Activated naive CD8-positive, alpha-beta T cell (primary cell): ENCODE measurements at regions not wholly inside any gene's neighbourhood (a gene's known extent, or its start where the extent isn't known, plus 50 kb on each side); places are given as distances from the start of the nearest gene placed in this dataset.

Source experiments
- H3K27ac Mint-ChIP-seq: one replicate; pipeline ENCODE4 v1.8.0; 2021; ENCODE audit warnings: mixed read lengths
- H3K27me3 Mint-ChIP-seq: one replicate; pipeline ENCODE4 v1.8.0; 2021; ENCODE audit warnings: mixed read lengths
- H3K36me3 Mint-ChIP-seq: one replicate; pipeline ENCODE4 v1.8.0; 2021; ENCODE audit warnings: mixed read lengths
- H3K4me1 Mint-ChIP-seq: one replicate; pipeline ENCODE4 v1.8.0; 2021; ENCODE audit warnings: low read depth, mixed read lengths
- H3K4me3 Mint-ChIP-seq: one replicate; pipeline ENCODE4 v1.8.0; 2021; ENCODE audit warnings: mild to moderate bottlenecking, mixed read lengths
- H3K9me3 Mint-ChIP-seq: one replicate; pipeline ENCODE4 v1.8.0; 2021; ENCODE audit warnings: low read depth, mixed read lengths

GRCh38 chr15:36347272-36347858 is 232.1 kb upstream of the CDIN1 start:
- no peaks in the 10 kb centered on the region for H3K9me3 Mint-ChIP-seq

GRCh38 chr15:36356466-36356865 is 223.0 kb upstream of the CDIN1 start:
- no peak overlapping the region for H3K27ac Mint-ChIP-seq
- H3K36me3 Mint-ChIP-seq, result no peaks in the 10 kb centered on the region
- H3K4me3 Mint-ChIP-seq, result no peak overlapping the region
- H3K27me3 Mint-ChIP-seq, result peaks cover 4% of the 10 kb centered on the region
- no peaks in the 10 kb centered on the region for H3K4me1 Mint-ChIP-seq
- no peaks in the 10 kb centered on the region for H3K9me3 Mint-ChIP-seq

More at GRCh38 chr15:36347272-36347858, 232.1 kb upstream of the CDIN1 start:
- Mint-ChIP-seq H3K36me3 (no peaks in the 10 kb centered on the region), H3K27ac (no peak overlapping the region), H3K27me3 (no peaks in the 10 kb centered on the region), H3K4me3 (no peak overlapping the region), H3K4me1 (no peaks in the 10 kb centered on the region)

GRCh38 chr15:36356978-36357601 is 222.3 kb upstream of the CDIN1 start:
- Mint-ChIP-seq H3K27ac (no peak overlapping the region), H3K27me3 (peaks cover 4% of the 10 kb centered on the region), H3K4me1 (no peaks in the 10 kb centered on the region), H3K36me3 (no peaks in the 10 kb centered on the region), H3K4me3 (no peak overlapping the region), H3K9me3 (no peaks in the 10 kb centered on the region)

- H3K27me3 Mint-ChIP-seq, result no peaks in the 10 kb centered on the region
- H3K4me3 Mint-ChIP-seq, result no peak overlapping the region
- H3K4me1 Mint-ChIP-seq, result no peaks in the 10 kb centered on the region
- no peaks in the 10 kb centered on the region for H3K9me3 Mint-ChIP-seq
- no peak overlapping the region for H3K27ac Mint-ChIP-seq
- H3K36me3 Mint-ChIP-seq, result no peaks in the 10 kb centered on the region
These were observed 221.3 kb upstream of the CDIN1 start for GRCh38 chr15:36358094-36358493.

- H3K36me3 Mint-ChIP-seq, result no peaks in the 10 kb centered on the region
- no peak overlapping the region for H3K27ac Mint-ChIP-seq
- no peaks in the 10 kb centered on the region for H3K27me3 Mint-ChIP-seq
- no peaks in the 10 kb centered on the region for H3K4me1 Mint-ChIP-seq
- no peaks in the 10 kb centered on the region for H3K9me3 Mint-ChIP-seq
- H3K4me3 Mint-ChIP-seq, result no peak overlapping the region
These were observed 220.9 kb upstream of the CDIN1 start for GRCh38 chr15:36358523-36358922.

GRCh38 chr15:36359286-36359685 is 220.1 kb upstream of the CDIN1 start:
- no peaks in the 10 kb centered on the region for H3K9me3 Mint-ChIP-seq
- no peak overlapping the region for H3K4me3 Mint-ChIP-seq
- H3K27ac Mint-ChIP-seq, result no peak overlapping the region
- H3K36me3 Mint-ChIP-seq, result no peaks in the 10 kb centered on the region
- no peaks in the 10 kb centered on the region for H3K27me3 Mint-ChIP-seq
- H3K4me1 Mint-ChIP-seq, result no peaks in the 10 kb centered on the region

GRCh38 chr15:36361351-36361870 is 218.0 kb upstream of the CDIN1 start:
- H3K4me1 Mint-ChIP-seq, result no peaks in the 10 kb centered on the region
- no peaks in the 10 kb centered on the region for H3K27me3 Mint-ChIP-seq
- no peaks in the 10 kb centered on the region for H3K9me3 Mint-ChIP-seq
- H3K36me3 Mint-ChIP-seq, result no peaks in the 10 kb centered on the region
- no peak overlapping the region for H3K4me3 Mint-ChIP-seq
- no peak overlapping the region for H3K27ac Mint-ChIP-seq

GRCh38 chr15:36362509-36362915 is 216.9 kb upstream of the CDIN1 start:
- Mint-ChIP-seq H3K27me3 (no peaks in the 10 kb centered on the region), H3K4me3 (no peak overlapping the region), H3K36me3 (no peaks in the 10 kb centered on the region)

GRCh38 chr15:36363335-36363734 is 216.1 kb upstream of the CDIN1 start:
- no peaks in the 10 kb centered on the region for H3K36me3 Mint-ChIP-seq
- no peaks in the 10 kb centered on the region for H3K9me3 Mint-ChIP-seq
- H3K27me3 Mint-ChIP-seq, result no peaks in the 10 kb centered on the region
- no peaks in the 10 kb centered on the region for H3K4me1 Mint-ChIP-seq
- no peak overlapping the region for H3K4me3 Mint-ChIP-seq
- H3K27ac Mint-ChIP-seq, result no peak overlapping the region

More at GRCh38 chr15:36362509-36362915, 216.9 kb upstream of the CDIN1 start:
- no peaks in the 10 kb centered on the region for H3K9me3 Mint-ChIP-seq
- H3K4me1 Mint-ChIP-seq, result no peaks in the 10 kb centered on the region
- H3K27ac Mint-ChIP-seq, result no peak overlapping the region

GRCh38 chr15:36364377-36364776 is 215.0 kb upstream of the CDIN1 start:
- Mint-ChIP-seq H3K4me1 (no peaks in the 10 kb centered on the region), H3K4me3 (no peak overlapping the region), H3K9me3 (no peaks in the 10 kb centered on the region), H3K27ac (no peak overlapping the region), H3K27me3 (peaks cover 1% of the 10 kb centered on the region), H3K36me3 (no peaks in the 10 kb centered on the region)

GRCh38 chr15:36365963-36366362 is 213.5 kb upstream of the CDIN1 start:
- Mint-ChIP-seq H3K4me3 (no peak overlapping the region), H3K9me3 (no peaks in the 10 kb centered on the region), H3K4me1 (no peaks in the 10 kb centered on the region), H3K27ac (no peak overlapping the region), H3K36me3 (no peaks in the 10 kb centered on the region), H3K27me3 (peaks cover 1% of the 10 kb centered on the region)

- Mint-ChIP-seq H3K4me1 (no peaks in the 10 kb centered on the region), H3K27ac (no peak overlapping the region), H3K9me3 (no peaks in the 10 kb centered on the region), H3K36me3 (no peaks in the 10 kb centered on the region), H3K27me3 (peaks cover 1% of the 10 kb centered on the region), H3K4me3 (no peak overlapping the region)
These were observed 209.2 kb upstream of the CDIN1 start for GRCh38 chr15:36370051-36370730.

- Mint-ChIP-seq H3K4me1 (no peaks in the 10 kb centered on the region), H3K27ac (no peak overlapping the region), H3K4me3 (no peak overlapping the region), H3K36me3 (no peaks in the 10 kb centered on the region), H3K9me3 (no peaks in the 10 kb centered on the region), H3K27me3 (peaks cover 1% of the 10 kb centered on the region)
These were observed 208.7 kb upstream of the CDIN1 start for GRCh38 chr15:36370731-36371112.

- Mint-ChIP-seq H3K4me3 (no peak overlapping the region), H3K27ac (no peak overlapping the region), H3K4me1 (no peaks in the 10 kb centered on the region), H3K27me3 (peaks cover 1% of the 10 kb centered on the region), H3K36me3 (no peaks in the 10 kb centered on the region), H3K9me3 (no peaks in the 10 kb centered on the region)
These were observed 207.9 kb upstream of the CDIN1 start for GRCh38 chr15:36371509-36371908.

GRCh38 chr15:36372968-36373367 is 206.5 kb upstream of the CDIN1 start:
- Mint-ChIP-seq H3K27ac (no peak overlapping the region), H3K4me3 (no peak overlapping the region), H3K27me3 (peaks cover 1% of the 10 kb centered on the region), H3K4me1 (no peaks in the 10 kb centered on the region), H3K9me3 (no peaks in the 10 kb centered on the region), H3K36me3 (no peaks in the 10 kb centered on the region)
